SK-N-MC (cell line): ENCODE measurements at regions not wholly inside any gene's neighbourhood (a gene's known extent, or its start where the extent isn't known, plus 50 kb on each side); places are given as distances from the start of the nearest gene placed in this dataset.

ENCODE experiments used
- DNase-seq: peaks from one replicate; pipeline ENCODE4 v3.0.0-alpha.2; 2011; ENCODE audit warnings: low read depth, low spot score
- H3K27ac ChIP-seq: fragments of 200-600 bp; sonication (generic); 2 replicates; pipeline ENCODE4 v1.5.1; 2016; ENCODE audit warnings: mixed run types
- H3K36me3 ChIP-seq: fragments of 200-600 bp; sonication (generic); 2 replicates; pipeline ENCODE4 v1.6.1; 2017; ENCODE audit warnings: antibody characterized with exemption, low read length, mixed read lengths; ENCODE audit not compliant: insufficient read depth
- H3K4me3 ChIP-seq: fragments of 200-600 bp; sonication (generic); 2 replicates; pipeline ENCODE4 v1.5.1; 2016
- H3K9ac ChIP-seq: fragments of 200-600 bp; sonication (generic); 2 replicates; pipeline ENCODE4 v1.8.0; 2017; ENCODE audit warnings: mixed run types, mixed read lengths; ENCODE audit not compliant: insufficient read length
- H3K9me3 ChIP-seq: fragments of 200-600 bp; sonication (generic); 2 replicates; pipeline ENCODE4 v1.6.1; 2017; ENCODE audit warnings: low read depth, mild to moderate bottlenecking, antibody characterized with exemption, low read length, moderate library complexity, mixed read lengths
- EZH2 ChIP-seq: fragments of 200-600 bp; sonication (generic); IDR thresholded peaks from one replicate; pipeline ENCODE4 v1.6.1; 2017; ENCODE audit warnings: antibody characterized with exemption
- FOXP2 ChIP-seq: optimal IDR thresholded peaks from 2 replicates; pipeline ENCODE3; 2011; ENCODE audit warnings: mild to moderate bottlenecking, moderate library complexity; ENCODE audit not compliant: insufficient read depth; ENCODE audit errors: extremely low read length, control extremely low read depth
- POLR2AphosphoS5 ChIP-seq: IDR thresholded peaks from 2 replicates; pipeline ENCODE4 v1.6.1; 2012; ENCODE audit warnings: mild to moderate bottlenecking, low read depth, low read length, borderline replicate concordance

GRCh38 chr1:195241066-195241465 is 1367.2 kb downstream of the KCNT2 start:
- Histone ChIP-seq H3K27ac (no peak overlapping the region), H3K4me3 (no peak overlapping the region), H3K9me3 (no peaks in the 10 kb centered on the region; the same call in 1 of the 2 replicates), H3K9ac (no peak overlapping the region), H3K36me3 (no peaks in the 10 kb centered on the region)
- DNase-seq, result no peak
- TF ChIP-seq EZH2 (no peak), FOXP2 (no peak), POLR2AphosphoS5 (no peak)

- Histone ChIP-seq H3K9me3 (no peaks in the 10 kb centered on the region; the same call in 1 of the 2 replicates), H3K27ac (no peak overlapping the region), H3K4me3 (no peak overlapping the region), H3K9ac (no peak overlapping the region), H3K36me3 (no peaks in the 10 kb centered on the region)
- TF ChIP-seq POLR2AphosphoS5 (no peak), FOXP2 (no peak), EZH2 (no peak)
- DNase-seq, result no peak
Measured at GRCh38 chr1:195238313-195238712, 1369.9 kb downstream of the KCNT2 start.

- H3K4me3 ChIP-seq, result no peak overlapping the region
- H3K9me3 ChIP-seq, result no peaks in the 10 kb centered on the region; the same call in 1 of the 2 replicates
- no peak overlapping the region for H3K27ac ChIP-seq
- H3K9ac ChIP-seq, result no peak overlapping the region
- peak; percentile 22 for DNase-seq
- H3K36me3 ChIP-seq, result no peaks in the 10 kb centered on the region
- TF ChIP-seq FOXP2, result no peak
- no peak for TF ChIP-seq POLR2AphosphoS5
- no peak for TF ChIP-seq EZH2
Measured at GRCh38 chr1:195236991-195237889, 1371.0 kb downstream of the KCNT2 start.

- no peak for DNase-seq
- Histone ChIP-seq H3K27ac (no peak overlapping the region), H3K9ac (no peak overlapping the region), H3K4me3 (no peak overlapping the region), H3K9me3 (no peaks in the 10 kb centered on the region), H3K36me3 (no peaks in the 10 kb centered on the region)
- TF ChIP-seq FOXP2 (no peak), EZH2 (no peak), POLR2AphosphoS5 (no peak)
Measured at GRCh38 chr1:195218428-195219212, 1389.6 kb downstream of the KCNT2 start.

GRCh38 chr1:195202241-195202640 is 1406.0 kb downstream of the KCNT2 start:
- no peak overlapping the region for H3K4me3 ChIP-seq
- TF ChIP-seq EZH2 (no peak), POLR2AphosphoS5 (no peak), FOXP2 (no peak)
- no peak overlapping the region for H3K9ac ChIP-seq
- H3K9me3 ChIP-seq, result no peaks in the 10 kb centered on the region
- H3K27ac ChIP-seq, result no peak overlapping the region
- DNase-seq, result no peak
- no peaks in the 10 kb centered on the region for H3K36me3 ChIP-seq

GRCh38 chr1:195200772-195201171 is 1407.5 kb downstream of the KCNT2 start:
- Histone ChIP-seq H3K4me3 (no peak overlapping the region), H3K36me3 (no peaks in the 10 kb centered on the region), H3K27ac (no peak overlapping the region), H3K9me3 (no peaks in the 10 kb centered on the region), H3K9ac (no peak overlapping the region)
- TF ChIP-seq POLR2AphosphoS5, result no peak
- TF ChIP-seq EZH2, result no peak
- no peak for TF ChIP-seq FOXP2
- no peak for DNase-seq

- TF ChIP-seq EZH2 (no peak), POLR2AphosphoS5 (no peak), FOXP2 (no peak)
- H3K9ac ChIP-seq, result no peak overlapping the region
- no peak overlapping the region for H3K27ac ChIP-seq
- H3K36me3 ChIP-seq, result no peaks in the 10 kb centered on the region
- H3K9me3 ChIP-seq, result no peaks in the 10 kb centered on the region
- H3K4me3 ChIP-seq, result no peak overlapping the region
- DNase-seq, result no peak
Measured at GRCh38 chr1:195197116-195197515, 1411.1 kb downstream of the KCNT2 start.

- H3K4me3 ChIP-seq, result no peak overlapping the region
- no peak for DNase-seq
- TF ChIP-seq EZH2 (no peak), FOXP2 (no peak), POLR2AphosphoS5 (no peak)
- no peak overlapping the region for H3K9ac ChIP-seq
- no peaks in the 10 kb centered on the region for H3K9me3 ChIP-seq
- no peak overlapping the region for H3K27ac ChIP-seq
- H3K36me3 ChIP-seq, result no peaks in the 10 kb centered on the region
Measured at GRCh38 chr1:195195423-195196057, 1412.7 kb downstream of the KCNT2 start.
